NCI-H2196 treated with DMSO at 0.1 percent for 48 hours (cell line): ENCODE measurements at regions not wholly inside any gene's neighbourhood (a gene's known extent, or its start where the extent isn't known, plus 50 kb on each side); places are given as distances from the start of the nearest gene placed in this dataset.
"Not testable (repeated sequence)": the region's sequence is repeated elsewhere in the genome, so short reads cannot be mapped to it uniquely, and the experiment has no call there.

Experiments
- DNase-seq: peaks from one replicate; lab custom pipeline; 2025; ENCODE audit not compliant: unreplicated experiment; lab: John Stamatoyannopoulos, UW

- no peak for DNase-seq
These were observed 69.8 kb downstream of the RMI2 start for GRCh38 chr16:11414815-11415775.

- DNase-seq, result no peak
These were observed 71.2 kb downstream of the RMI2 start for GRCh38 chr16:11416228-11417001.

GRCh38 chr16:11417487-11417886, 72.2 kb downstream of the RMI2 start:
- no peak for DNase-seq

GRCh38 chr16:11418506-11418905, 73.2 kb downstream of the RMI2 start:
- DNase-seq, result no peak

GRCh38 chr16:11420067-11420466, 74.8 kb downstream of the RMI2 start:
- DNase-seq, result not testable (repeated sequence)

- no peak for DNase-seq
These were observed 75.6 kb downstream of the RMI2 start for GRCh38 chr16:11420895-11421294.

GRCh38 chr16:11422381-11423314, 77.4 kb downstream of the RMI2 start:
- DNase-seq, result no peak

GRCh38 chr16:11423315-11424117, 78.3 kb downstream of the RMI2 start:
- no peak for DNase-seq

- no peak for DNase-seq
These were observed 78.8 kb downstream of the RMI2 start for GRCh38 chr16:11424118-11424460.

- no peak for DNase-seq
These were observed 79.9 kb downstream of the RMI2 start for GRCh38 chr16:11425140-11425539.

GRCh38 chr16:11428623-11428953, 83.3 kb downstream of the RMI2 start:
- DNase-seq, result no peak

- no peak for DNase-seq
These were observed 83.9 kb downstream of the RMI2 start for GRCh38 chr16:11429123-11429522.

- DNase-seq, result no peak
These were observed 84.6 kb downstream of the RMI2 start for GRCh38 chr16:11429823-11430222.

- no peak for DNase-seq
These were observed 85.5 kb downstream of the RMI2 start for GRCh38 chr16:11430601-11431317.

GRCh38 chr16:11431915-11432465, 86.7 kb downstream of the RMI2 start:
- no peak for DNase-seq

GRCh38 chr16:11432856-11433395, 87.7 kb downstream of the RMI2 start:
- DNase-seq, result no peak

- DNase-seq, result no peak
These were observed 90.3 kb downstream of the RMI2 start for GRCh38 chr16:11435576-11435975.

- no peak for DNase-seq
These were observed 91.8 kb downstream of the RMI2 start for GRCh38 chr16:11437069-11437468.
